Neuron (in vitro differentiated cells): ENCODE measurements at regions not wholly inside any gene's neighbourhood (a gene's known extent, or its start where the extent isn't known, plus 50 kb on each side); places are given as distances from the start of the nearest gene placed in this dataset.
"Not testable (repeated sequence)": the region's sequence is repeated elsewhere in the genome, so short reads cannot be mapped to it uniquely, and the experiment has no call there.

Experiments
- H2AFZ ChIP-seq: one replicate; pipeline ENCODE4 v1.6.1; 2013; ENCODE audit warnings: low read depth, mild to moderate bottlenecking, inconsistent platforms, low read length, moderate library complexity
- H3K27me3 ChIP-seq: one replicate; pipeline ENCODE4 v1.6.1; 2013; ENCODE audit warnings: low read length; ENCODE audit not compliant: insufficient read depth
- H3K36me3 ChIP-seq: one replicate; pipeline ENCODE4 v1.6.1; 2013; ENCODE audit warnings: low read length; ENCODE audit not compliant: insufficient read depth
- H3K4me1 ChIP-seq: one replicate; pipeline ENCODE4 v1.6.1; 2013; ENCODE audit warnings: low read length; ENCODE audit not compliant: insufficient read depth
- H3K4me3 ChIP-seq: 2 replicates; pipeline ENCODE4 v1.5.1; 2013; ENCODE audit warnings: mild to moderate bottlenecking, low read length, moderate library complexity
- H3K9me3 ChIP-seq: one replicate; pipeline ENCODE4 v1.6.1; 2013; ENCODE audit warnings: low read length

DNA sequence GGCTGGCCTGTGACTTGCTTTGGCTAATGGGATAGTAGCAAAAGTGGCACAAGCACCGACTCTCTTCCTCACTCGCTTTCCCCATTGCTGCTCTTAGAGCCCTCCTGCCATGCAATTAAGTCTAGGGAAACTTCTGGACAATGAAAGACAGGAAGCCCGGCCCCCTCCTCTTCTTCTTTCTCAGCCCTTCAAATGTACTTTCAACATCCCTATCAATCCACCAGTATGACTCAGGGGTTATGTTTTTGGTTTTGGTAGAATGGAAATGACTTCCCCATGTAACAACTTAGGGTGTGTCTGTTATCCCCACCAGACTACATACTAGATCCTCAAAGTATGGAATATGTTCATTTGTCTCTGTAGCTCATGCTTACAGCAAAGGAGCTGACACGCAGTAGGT is 139.0 kb upstream of the GDF10 start:
- no peaks in the 10 kb centered on the region for H3K9me3 ChIP-seq
- no peak overlapping the region for H3K4me3 ChIP-seq
- H3K27me3 ChIP-seq = no peaks in the 10 kb centered on the region
- H3K4me1 ChIP-seq = no peaks in the 10 kb centered on the region
- no peak overlapping the region for H2AFZ ChIP-seq
- H3K36me3 ChIP-seq = no peaks in the 10 kb centered on the region

DNA sequence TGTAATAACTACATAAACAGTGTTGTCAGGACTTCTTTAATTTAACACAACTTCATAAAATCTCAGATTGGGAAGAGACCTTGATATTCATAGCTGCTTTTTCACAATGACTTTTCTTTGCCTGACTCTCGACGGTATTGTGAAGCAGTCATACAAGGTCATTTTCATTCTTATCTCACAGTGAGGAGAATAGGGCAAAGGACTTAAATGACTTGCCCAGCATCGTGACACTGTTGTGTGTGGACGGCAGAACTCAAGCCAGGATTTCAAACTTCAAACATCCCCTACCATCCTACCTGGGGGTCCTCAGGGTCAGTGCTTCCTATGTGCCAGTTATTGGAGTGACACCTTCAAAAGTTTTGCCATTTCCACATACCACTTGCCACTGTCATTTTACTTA is 138.5 kb upstream of the GDF10 start:
- no peaks in the 10 kb centered on the region for H3K9me3 ChIP-seq
- no peak overlapping the region for H3K4me3 ChIP-seq
- H2AFZ ChIP-seq = no peak overlapping the region
- H3K27me3 ChIP-seq = no peaks in the 10 kb centered on the region
- H3K4me1 ChIP-seq = no peaks in the 10 kb centered on the region
- no peaks in the 10 kb centered on the region for H3K36me3 ChIP-seq

DNA sequence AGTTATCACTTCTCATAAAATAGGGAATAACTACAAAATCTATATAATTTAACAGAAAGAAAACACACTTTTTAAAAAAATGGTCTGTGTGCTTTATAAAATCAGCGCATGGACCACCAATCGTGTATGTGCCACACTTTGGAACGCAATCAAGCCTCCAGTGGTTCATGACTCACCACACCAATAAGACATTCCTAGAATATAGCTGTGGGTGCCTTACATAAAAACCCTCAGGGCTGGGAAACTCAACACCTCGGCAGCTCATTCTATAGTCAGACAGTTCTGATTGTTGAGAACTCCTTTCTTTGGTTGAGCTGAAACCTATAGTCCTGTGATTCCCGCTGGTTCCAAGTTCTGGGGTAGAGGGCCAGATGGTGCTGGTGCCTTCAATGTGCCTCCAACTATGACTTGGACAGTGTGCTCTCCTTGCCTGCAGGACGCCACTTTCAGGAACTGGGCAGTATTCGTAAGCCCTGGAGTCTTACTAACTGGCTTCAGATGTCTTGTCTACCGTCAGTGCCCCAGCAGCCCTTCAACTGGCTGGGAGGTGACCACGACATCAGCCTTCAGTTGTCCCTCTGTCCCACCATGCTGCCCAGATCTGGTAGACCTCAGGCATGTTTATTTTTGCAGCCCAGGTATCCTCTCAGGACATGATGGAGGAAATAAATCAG is 135.7 kb upstream of the GDF10 start:
- no peak overlapping the region for H2AFZ ChIP-seq
- no peaks in the 10 kb centered on the region for H3K4me1 ChIP-seq

DNA sequence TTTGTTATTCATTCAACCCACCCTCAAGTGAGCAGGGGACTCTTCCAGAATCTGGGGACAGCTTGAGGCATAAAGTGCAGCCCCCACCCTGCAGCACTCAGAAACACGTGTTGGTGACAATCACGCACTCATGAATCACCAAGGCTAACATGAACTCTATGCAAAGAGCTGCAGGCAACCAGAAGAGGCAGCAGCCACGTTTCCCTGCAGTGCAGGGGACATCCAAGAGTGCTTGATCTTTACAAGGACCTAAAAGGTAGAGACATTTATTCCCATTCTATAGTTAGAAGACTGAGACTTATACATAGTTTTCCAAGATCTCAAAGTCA is 135.2 kb upstream of the GDF10 start:
- Histone ChIP-seq H3K4me3 (no peak overlapping the region), H3K27me3 (no peaks in the 10 kb centered on the region), H2AFZ (no peak overlapping the region), H3K9me3 (no peaks in the 10 kb centered on the region), H3K36me3 (no peaks in the 10 kb centered on the region), H3K4me1 (no peaks in the 10 kb centered on the region)

More for the DNA sequence above, 135.7 kb upstream of the GDF10 start:
- no peaks in the 10 kb centered on the region for H3K9me3 ChIP-seq
- no peak overlapping the region for H3K4me3 ChIP-seq
- no peaks in the 10 kb centered on the region for H3K36me3 ChIP-seq
- no peaks in the 10 kb centered on the region for H3K27me3 ChIP-seq

DNA sequence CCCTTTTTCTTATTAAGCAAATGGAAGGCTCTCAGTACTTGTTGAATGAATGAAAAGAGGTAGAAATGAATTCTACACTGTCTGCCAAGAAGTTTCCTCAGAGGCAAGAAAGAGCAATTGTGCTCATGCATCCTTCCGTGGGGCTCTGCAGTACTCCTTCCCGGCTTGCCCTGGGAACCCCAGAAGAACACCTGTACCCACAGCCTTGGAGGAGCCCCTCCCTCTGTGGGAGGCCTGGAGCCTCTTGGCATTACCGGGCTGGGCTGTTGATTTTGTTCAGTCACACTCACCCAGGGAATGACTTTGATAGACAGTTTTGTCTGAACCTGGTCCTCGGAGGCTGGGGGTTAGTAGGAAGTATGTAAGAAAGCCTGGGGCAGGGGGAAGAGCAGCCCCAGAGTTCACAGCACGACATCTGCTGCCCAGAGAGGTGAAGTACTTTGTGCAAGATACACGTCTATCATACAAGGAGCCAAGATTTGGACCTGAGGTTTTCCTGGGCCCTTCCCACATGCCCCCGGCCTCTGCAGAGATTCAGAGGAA is 134.8 kb upstream of the GDF10 start:
- Histone ChIP-seq H3K9me3 (no peaks in the 10 kb centered on the region), H2AFZ (peak overlapping the region; percentile 2), H3K4me1 (no peaks in the 10 kb centered on the region), H3K36me3 (no peaks in the 10 kb centered on the region), H3K4me3 (no peak overlapping the region), H3K27me3 (no peaks in the 10 kb centered on the region)

DNA sequence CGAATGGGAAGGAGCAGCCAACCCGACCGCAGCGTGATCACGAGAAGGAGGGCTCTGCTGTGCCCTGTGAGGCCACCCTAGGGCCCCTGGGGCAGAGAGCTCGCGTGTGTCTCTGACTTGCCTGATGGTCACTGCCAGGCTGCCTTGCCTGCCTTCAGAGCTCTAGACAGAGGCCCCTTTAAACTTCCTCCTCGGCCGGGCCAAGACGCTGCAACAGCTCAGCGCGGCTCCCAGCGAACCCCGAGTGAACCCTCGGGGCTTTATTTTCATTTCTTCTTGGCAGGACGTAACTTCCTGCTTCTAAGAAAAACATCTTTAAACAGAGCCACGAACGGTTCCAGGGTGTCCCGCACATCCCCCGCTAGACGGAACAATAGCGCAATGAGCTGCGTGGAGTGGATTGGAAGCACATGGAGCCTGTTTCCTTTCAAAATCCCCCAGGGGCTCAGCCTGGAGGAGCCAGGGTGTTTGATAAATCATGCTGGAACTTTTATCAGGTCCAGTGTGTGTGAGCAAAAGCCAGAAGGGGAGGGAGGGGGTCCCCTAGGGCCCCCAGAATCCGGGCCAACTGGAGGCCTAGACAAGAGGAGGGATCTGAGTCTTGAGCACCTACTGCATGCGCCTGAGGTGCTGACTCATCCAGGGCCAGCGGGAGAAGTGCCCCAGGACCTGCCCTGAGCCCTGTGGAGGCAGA is 134.1 kb upstream of the GDF10 start:
- Histone ChIP-seq H3K36me3 (no peaks in the 10 kb centered on the region), H3K4me3 (no peak overlapping the region), H3K27me3 (no peaks in the 10 kb centered on the region), H3K4me1 (no peaks in the 10 kb centered on the region), H3K9me3 (no peaks in the 10 kb centered on the region), H2AFZ (peak overlapping the region; percentile 2)

DNA sequence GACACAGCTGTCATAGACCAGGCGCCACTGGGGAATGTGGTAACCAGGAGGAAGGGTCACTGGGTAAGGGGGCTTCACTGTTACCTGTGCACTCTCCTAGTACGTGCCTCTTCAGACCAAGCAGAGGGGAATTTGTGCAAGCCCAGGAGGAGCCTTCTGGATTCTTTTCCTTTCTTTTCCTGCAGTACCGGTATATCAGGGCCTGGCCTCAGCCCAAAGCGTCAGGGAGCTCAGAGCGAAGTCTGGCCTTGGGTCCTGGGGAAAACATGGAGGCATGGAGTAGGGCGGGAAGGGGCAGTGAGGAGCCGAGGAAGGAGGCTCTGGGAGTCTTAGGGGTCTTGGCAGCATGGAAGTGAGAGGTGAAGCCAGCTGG is 133.6 kb upstream of the GDF10 start:
- Histone ChIP-seq H3K27me3 (no peaks in the 10 kb centered on the region), H3K4me3 (no peak overlapping the region), H3K36me3 (no peaks in the 10 kb centered on the region), H3K4me1 (no peaks in the 10 kb centered on the region), H2AFZ (no peak overlapping the region), H3K9me3 (no peaks in the 10 kb centered on the region)

DNA sequence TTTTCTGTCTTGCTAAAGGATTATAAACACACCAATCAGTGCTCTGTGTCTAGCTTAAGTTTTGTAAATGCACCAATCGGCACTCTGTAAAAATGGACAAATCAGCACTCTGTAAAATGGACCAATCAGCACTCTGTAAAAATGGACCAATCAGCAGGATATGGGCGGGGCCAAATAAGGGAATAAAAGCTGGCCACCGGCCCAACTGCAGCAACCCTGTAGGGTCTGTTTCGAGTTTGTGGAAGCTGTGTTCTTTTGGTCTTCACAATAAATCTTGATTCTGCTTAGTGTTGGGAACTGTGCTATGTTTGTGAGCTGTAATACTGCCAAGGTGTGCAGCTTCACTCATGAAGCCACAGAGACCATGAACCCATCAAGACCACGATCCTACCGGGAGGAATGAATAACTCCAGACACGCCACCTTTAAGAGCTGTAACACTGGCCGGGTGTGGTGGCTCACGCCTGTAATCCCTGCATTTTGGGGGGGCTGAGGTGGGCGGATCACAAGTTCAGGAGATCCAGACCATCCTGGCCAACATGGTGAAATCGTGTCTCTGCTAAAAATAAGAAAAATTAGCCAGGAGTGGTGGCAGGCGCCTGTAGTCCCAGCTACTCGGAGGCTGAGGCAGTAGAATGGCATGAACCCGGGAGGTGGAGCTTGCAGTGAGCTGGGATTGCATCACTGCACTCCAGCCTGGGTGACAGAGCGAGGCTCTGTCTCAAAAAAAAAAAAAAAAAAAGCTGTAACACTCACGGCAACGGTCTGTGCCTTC is 133.0 kb upstream of the GDF10 start:
- H3K9me3 ChIP-seq, H2AFZ ChIP-seq: not testable (repeated sequence)

DNA sequence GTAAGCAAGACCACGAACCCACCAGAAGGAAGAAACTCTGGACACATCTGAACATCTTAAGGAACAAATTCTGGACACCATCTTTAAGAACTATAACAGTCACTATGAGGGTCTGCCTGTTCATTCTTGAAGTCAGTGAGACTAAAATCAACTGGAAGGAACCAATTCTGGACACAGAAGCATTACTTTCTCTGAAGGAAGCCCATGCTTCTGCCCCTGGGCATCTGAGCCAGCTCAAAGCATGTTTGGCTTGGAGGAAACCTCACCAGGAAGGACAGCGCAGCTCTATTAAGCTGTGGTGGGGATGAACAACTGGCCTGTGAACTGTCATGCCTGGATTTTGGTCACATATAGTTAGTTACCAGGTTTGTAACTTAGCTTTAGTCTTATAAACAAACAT is 132.4 kb upstream of the GDF10 start:
- Histone ChIP-seq H3K4me3 (no peak overlapping the region), H3K4me1 (no peaks in the 10 kb centered on the region), H2AFZ (no peak overlapping the region), H3K27me3 (no peaks in the 10 kb centered on the region), H3K9me3 (no peaks in the 10 kb centered on the region), H3K36me3 (no peaks in the 10 kb centered on the region)

More for the DNA sequence above, 133.0 kb upstream of the GDF10 start:
- H3K36me3 ChIP-seq, H3K27me3 ChIP-seq, H3K4me1 ChIP-seq, H3K4me3 ChIP-seq: not testable (repeated sequence)

DNA sequence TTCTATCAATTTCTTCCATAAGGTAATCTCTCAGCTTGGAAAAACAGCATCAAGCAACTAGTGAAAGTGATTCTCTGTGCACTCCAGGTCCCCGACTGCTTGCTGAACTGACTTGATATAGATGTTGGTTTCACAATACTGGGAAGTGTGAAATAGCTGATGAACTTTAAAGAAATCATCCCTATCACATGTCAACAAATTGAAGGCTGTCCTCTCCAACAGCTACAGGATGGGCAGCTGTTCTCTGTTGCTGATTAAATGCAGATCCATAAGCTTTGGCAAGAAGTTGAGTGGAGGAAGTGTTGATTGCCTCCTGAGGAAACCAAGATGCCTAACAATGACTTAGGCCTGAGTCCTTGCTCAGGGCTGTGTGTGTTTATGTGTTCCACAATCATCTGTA is 130.4 kb upstream of the GDF10 start:
- H2AFZ ChIP-seq = no peak overlapping the region
- H3K9me3 ChIP-seq = no peaks in the 10 kb centered on the region
- H3K4me3 ChIP-seq = no peak overlapping the region
- no peaks in the 10 kb centered on the region for H3K4me1 ChIP-seq
- no peaks in the 10 kb centered on the region for H3K27me3 ChIP-seq
- H3K36me3 ChIP-seq = no peaks in the 10 kb centered on the region

DNA sequence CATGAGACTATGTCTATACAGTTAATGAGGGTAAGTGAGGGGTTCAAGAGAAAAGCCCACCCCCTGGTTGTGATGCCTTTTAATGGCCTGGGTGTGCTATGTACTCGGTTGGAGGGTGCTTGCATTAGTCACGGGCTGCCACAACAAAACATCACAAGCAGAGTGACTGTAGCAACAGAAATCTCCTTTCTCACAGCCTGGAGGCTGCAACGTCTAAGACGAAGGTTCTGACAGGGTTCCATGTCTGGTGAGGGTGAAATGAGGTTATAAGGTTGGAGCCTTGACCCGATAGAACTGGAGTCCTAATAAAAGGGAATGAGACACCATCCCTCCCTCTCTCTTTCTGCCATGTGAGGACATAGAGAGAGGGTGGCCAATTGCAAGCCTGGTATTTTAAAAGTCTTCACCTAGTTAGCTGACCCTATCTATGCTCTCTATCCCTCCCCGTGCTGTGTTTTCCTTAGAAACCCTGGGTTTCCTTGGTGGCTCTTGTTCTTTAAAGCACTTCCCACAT is 126.0 kb upstream of the GDF10 start:
- H3K4me3 ChIP-seq = no peak overlapping the region
- no peaks in the 10 kb centered on the region for H3K9me3 ChIP-seq
- H2AFZ ChIP-seq = no peak overlapping the region
- peaks cover 13% of the 10 kb centered on the region for H3K4me1 ChIP-seq
- no peaks in the 10 kb centered on the region for H3K27me3 ChIP-seq
- no peaks in the 10 kb centered on the region for H3K36me3 ChIP-seq

DNA sequence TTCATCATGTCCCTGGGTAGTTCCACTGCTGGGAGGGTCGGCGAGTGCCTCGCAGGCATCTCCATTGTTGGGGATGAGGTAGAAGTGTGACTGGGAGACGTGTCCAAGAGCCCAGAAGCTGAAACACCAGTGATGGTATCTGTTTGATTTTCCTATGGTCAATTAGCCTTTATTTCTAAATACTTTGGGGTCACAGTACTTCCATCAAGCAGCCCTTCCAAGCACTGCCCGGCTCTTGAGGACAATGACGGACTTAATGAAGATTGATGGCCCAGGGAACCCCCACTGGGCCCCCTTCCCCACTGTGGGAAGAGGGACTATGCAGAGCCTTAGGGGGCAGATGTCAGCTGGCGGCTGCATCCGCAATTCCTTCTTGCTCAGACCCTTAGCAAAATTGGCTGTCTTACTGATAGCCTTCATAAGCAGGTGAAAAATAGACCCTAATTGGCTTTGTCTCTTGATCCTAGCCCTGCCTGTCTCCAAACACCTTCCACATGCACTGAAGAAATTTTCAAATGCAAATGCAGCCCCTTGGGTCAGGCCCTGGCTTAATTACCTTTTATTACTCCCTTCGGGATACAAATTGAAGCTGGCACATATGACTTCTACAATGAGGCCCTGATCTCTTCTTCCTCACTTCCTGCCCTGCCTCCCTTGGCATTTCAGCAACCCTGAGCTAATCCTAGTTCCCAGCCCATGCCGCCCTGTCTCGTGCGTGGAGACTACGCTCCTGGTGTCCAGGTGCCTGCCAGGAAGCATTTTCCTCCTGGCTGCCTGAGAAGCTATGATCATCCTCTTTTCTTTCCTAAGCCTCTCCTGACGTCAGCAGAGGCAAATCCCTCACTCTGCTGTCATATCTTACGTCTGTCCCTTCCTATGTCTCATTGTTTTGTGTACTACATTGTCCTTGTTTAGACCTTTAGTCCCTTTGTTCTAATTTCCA is 124.5 kb upstream of the GDF10 start:
- peaks cover 13% of the 10 kb centered on the region for H3K4me1 ChIP-seq
- H3K4me3 ChIP-seq = no peak overlapping the region
- H2AFZ ChIP-seq = peak overlapping the region; percentile 27
- no peaks in the 10 kb centered on the region for H3K9me3 ChIP-seq
- H3K27me3 ChIP-seq = no peaks in the 10 kb centered on the region
- H3K36me3 ChIP-seq = no peaks in the 10 kb centered on the region
